Ovary (tissue), 7 donors: ENCODE measurements at regions not wholly inside any gene's neighbourhood (a gene's known extent, or its start where the extent isn't known, plus 50 kb on each side); places are given as distances from the start of the nearest gene placed in this dataset. TPM values are rescaled to one million over a fixed set of nuclear protein-coding genes. Genes with fewer than 3 reads are reported as not detected.
"Not testable (repeated sequence)": the region's sequence is repeated elsewhere in the genome, so short reads cannot be mapped to it uniquely, and the experiment has no call there.

ENCODE experiments used
- DNase-seq, 5 donors: peaks; one replicate each; pipeline ENCODE4 v3.0.0-alpha.2; 2019 to 2020
- H3K27ac ChIP-seq, 2 donors: fragments of 200-600 bp; one replicate each; pipeline versions ENCODE4 v1.5.1 to v1.8.0; 2019 to 2022
- H3K27me3 ChIP-seq: fragments of 200-600 bp; one replicate; pipeline ENCODE4 v1.8.0; 2022
- H3K36me3 ChIP-seq: fragments of 200-600 bp; sonication (generic); one replicate; pipeline ENCODE4 v1.5.1; 2019
- H3K4me1 ChIP-seq: one replicate; pipeline ENCODE4 v1.8.1; 2013; ENCODE audit warnings: mild to moderate bottlenecking, moderate library complexity; ENCODE audit not compliant: insufficient read depth
- H3K4me3 ChIP-seq: fragments of 200-600 bp; sonication (generic); one replicate; pipeline ENCODE4 v1.5.1; 2017
- H3K9me3 ChIP-seq, 2 donors: fragments of 200-600 bp in 1 of 2; sonication (generic) in 1 of 2; one replicate each; pipeline versions ENCODE4 v1.5.1 to v1.8.1; 2013 to 2019; ENCODE audit warnings: mild to moderate bottlenecking in 1 of 2, moderate library complexity in 1 of 2
- WGBS, 3 donors: extraction: QIAGEN DNeasy Blood & Tissue Kit in 1 of 3; methylation state at CpG; one replicate each; pipeline versions ENCODE4 v1.1.5 to v1.1.7; 2013 to 2017; 5-methylcytosine and 5-hydroxymethylcytosine counted together
- intact Hi-C, 4 donors: fragments of 100-400 bp; cut with DNase I; formaldehyde crosslinking; loops; one replicate each; pipeline versions ENCODE4 v1.11.0 to v1.15.1; 2022 to 2023
- small RNA-seq: library from RNA; depleted of rRNA; stranded (forward); fragments of <200 nt; gene quantifications from one replicate; pipeline ENCODE3, GENCODE V24; 2016
- donor health status: DM: no; HTN: no; CAD: no; lungs with moderate emphysema.
- donor health status: DM: no; HTN: no; CAD: no.
- donor health status: Bipolar disorder and iron deficiency.
- donor health status: DM: no; HTN: no; CAD: no.
- donor health status: DM: yes; HTN: yes; CAD: no.

- not testable (repeated sequence) for H3K27me3 ChIP-seq
Measured at GRCh38 chr2:91873416-91873815, 2997.8 kb upstream of the TEKT4 start.

GRCh38 chr2:91877658-91878210 is 2993.5 kb upstream of the TEKT4 start:
- H3K27ac ChIP-seq, H3K9me3 ChIP-seq, H3K4me3 ChIP-seq, intact Hi-C loops, H3K4me1 ChIP-seq, H3K27me3 ChIP-seq, H3K36me3 ChIP-seq, DNase-seq: not testable (repeated sequence)
- WGBS, 3 donors = 85 to 89% (median 88%) methylated on average over 29 of the region's 29 CpGs

More at GRCh38 chr2:91873416-91873815, 2997.8 kb upstream of the TEKT4 start:
- H3K27ac ChIP-seq, intact Hi-C loops, H3K4me3 ChIP-seq, H3K36me3 ChIP-seq, H3K4me1 ChIP-seq, H3K9me3 ChIP-seq, DNase-seq: not testable (repeated sequence)
- 55 to 67% (median 62%) methylated on average over 1 of the region's 1 CpG for WGBS, 3 donors

DNA sequence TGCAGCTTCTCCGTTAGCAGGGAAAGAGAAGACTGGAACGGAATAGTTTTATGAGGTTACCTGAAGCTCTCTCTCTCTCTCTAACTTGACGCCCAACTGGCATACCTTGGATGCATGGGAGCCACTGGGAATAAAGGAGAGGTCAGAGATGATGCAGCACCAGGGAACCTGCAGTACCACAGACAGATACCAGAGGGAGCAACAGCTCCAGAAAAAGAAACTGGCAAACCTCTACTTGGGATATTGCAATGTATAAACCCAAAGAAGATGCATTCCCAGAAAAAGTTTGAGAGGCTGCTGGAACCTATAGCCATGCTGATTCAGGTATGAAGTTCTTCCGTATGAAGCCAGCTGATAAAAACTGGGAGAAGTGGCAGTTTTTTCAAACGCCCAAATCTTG is 2976.1 kb upstream of the TEKT4 start:
- H3K27ac ChIP-seq, H3K9me3 ChIP-seq, H3K27me3 ChIP-seq, DNase-seq, H3K4me1 ChIP-seq, H3K4me3 ChIP-seq, H3K36me3 ChIP-seq, intact Hi-C loops: not testable (repeated sequence)
- 13 to 31% (median 14%) methylated on average over 4 to 5 of the region's 5 CpGs for WGBS, 3 donors

- 64 to 96% (median 76%) methylated on average over 1 of the region's 1 CpG for WGBS, 3 donors
- intact Hi-C loops, H3K27ac ChIP-seq, H3K4me3 ChIP-seq, DNase-seq, H3K4me1 ChIP-seq, H3K9me3 ChIP-seq, H3K27me3 ChIP-seq, H3K36me3 ChIP-seq: not testable (repeated sequence)
Measured at GRCh38 chr2:91917602-91918001, 2953.6 kb upstream of the TEKT4 start.

Small RNAs in the stretch of these regions (small RNA-seq; reads per million reads assigned to genes)
- gene AC127391.1 = not detected
